ENCODE measurements at regions not wholly inside any gene's neighbourhood (a gene's known extent, or its start where the extent isn't known, plus 50 kb on each side); places are given as distances from the start of the nearest gene placed in this dataset.

DNA sequence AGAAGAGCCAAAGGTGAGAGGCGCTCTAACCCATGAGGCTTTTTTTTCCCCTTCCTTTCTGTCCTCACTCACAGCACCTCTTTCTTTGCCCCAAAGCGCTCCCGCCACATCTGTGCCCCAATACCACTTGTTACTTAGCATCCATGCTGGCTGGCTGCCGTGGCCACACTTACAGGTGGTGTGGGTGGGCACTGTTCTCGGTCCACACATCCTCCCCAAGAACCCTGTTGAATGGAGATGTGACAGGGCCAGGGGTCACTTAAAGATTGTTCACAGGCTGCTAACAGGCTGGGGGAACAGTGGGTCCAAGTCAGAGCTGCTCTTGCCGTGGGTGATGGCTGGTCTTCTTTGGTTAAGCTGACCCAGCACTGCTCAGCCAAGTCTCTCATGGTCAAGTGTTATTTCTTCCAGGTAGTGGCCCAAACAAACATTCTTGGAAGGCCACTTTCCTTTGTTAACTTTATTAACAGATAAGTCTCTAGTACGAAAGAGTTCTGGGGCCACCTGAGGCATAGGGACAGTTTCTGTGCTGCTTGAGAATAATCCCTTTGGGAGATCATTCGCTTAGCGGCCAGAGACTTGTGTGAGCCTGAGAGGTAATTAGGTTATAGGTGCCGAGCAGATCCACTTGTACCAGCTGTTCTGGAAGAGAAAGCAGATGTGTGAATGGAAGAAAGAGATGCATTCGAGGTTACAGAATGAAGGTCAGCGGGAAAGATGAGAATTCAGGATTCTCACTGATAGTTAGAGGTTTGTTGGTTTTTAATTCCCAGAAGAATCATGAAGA is 62.6 kb upstream of the IRF2BP2 start:
- TF ChIP-seq, protein P1, sequence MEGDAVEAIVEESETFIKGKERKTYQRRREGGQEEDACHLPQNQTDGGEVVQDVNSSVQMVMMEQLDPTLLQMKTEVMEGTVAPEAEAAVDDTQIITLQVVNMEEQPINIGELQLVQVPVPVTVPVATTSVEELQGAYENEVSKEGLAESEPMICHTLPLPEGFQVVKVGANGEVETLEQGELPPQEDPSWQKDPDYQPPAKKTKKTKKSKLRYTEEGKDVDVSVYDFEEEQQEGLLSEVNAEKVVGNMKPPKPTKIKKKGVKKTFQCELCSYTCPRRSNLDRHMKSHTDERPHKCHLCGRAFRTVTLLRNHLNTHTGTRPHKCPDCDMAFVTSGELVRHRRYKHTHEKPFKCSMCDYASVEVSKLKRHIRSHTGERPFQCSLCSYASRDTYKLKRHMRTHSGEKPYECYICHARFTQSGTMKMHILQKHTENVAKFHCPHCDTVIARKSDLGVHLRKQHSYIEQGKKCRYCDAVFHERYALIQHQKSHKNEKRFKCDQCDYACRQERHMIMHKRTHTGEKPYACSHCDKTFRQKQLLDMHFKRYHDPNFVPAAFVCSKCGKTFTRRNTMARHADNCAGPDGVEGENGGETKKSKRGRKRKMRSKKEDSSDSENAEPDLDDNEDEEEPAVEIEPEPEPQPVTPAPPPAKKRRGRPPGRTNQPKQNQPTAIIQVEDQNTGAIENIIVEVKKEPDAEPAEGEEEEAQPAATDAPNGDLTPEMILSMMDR (IDR thresholded peaks at IDR 0.05; ENCODE audit: poor library complexity, severe bottlenecking): no peak
- Histone ChIP-seq H3K27me3 (ENCODE audit: insufficient read depth, poor library complexity, severe bottlenecking) (no peaks in the 10 kb centered on the region), H3K36me3 (ENCODE audit: low read depth) (no peaks in the 10 kb centered on the region), H3K27ac (ENCODE audit: poor library complexity, severe bottlenecking) (no peak overlapping the region), H3K4me3 (ENCODE audit: severe bottlenecking) (no peak overlapping the region), H3K4me1 (ENCODE audit: insufficient read depth, poor library complexity, severe bottlenecking) (peaks cover 8% of the 10 kb centered on the region), H3K9me3 (ENCODE audit: severe bottlenecking) (no peaks in the 10 kb centered on the region)
- no peak for ATAC-seq (ENCODE audit: low read depth)
- no peak for DNase-seq (ENCODE audit: low spot score)

DNA sequence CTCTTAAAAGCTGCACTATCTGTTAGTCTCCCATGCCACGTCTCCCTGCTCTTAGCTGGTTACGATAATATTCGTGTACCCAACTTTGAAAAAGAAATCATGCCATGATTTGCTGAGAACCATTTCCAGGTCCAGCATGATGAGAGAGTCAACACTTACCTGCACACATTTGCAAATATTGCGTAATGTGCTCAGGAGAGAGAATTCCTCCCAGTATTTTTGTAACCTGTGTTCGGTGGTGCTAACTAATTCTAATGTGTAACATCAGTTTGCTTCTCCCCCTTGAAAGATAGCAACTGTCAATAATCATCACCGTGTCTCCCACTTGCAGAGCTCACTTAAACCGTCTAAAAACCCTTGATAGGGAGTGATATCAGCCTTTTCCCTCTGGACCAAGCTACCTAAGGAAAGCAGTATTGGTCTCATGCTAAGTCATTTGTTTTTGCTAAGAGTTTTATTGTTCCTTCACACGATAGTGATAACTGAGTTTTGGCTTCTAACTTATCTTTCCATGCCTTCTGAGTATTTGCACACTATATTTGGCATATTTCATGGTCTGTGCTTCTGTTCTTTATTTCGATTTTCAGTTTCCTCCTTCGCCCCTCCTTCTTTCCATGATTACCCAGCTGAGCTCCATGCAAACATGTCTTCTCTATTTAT is 61.1 kb upstream of the IRF2BP2 start:
- no peak overlapping the region for H3K4me3 ChIP-seq (ENCODE audit: severe bottlenecking)
- no peaks in the 10 kb centered on the region for H3K36me3 ChIP-seq (ENCODE audit: low read depth)
- ATAC-seq (ENCODE audit: low read depth) (no peak), DNase-seq (ENCODE audit: low spot score) (no peak)
- H3K4me1 ChIP-seq (ENCODE audit: insufficient read depth, poor library complexity, severe bottlenecking): peaks cover under 1% of the 10 kb centered on the region
- TF ChIP-seq, protein P1 (IDR thresholded peaks at IDR 0.05; ENCODE audit: poor library complexity, severe bottlenecking): no peak
- H3K27ac ChIP-seq (ENCODE audit: poor library complexity, severe bottlenecking): no peak overlapping the region
- H3K27me3 ChIP-seq (ENCODE audit: insufficient read depth, poor library complexity, severe bottlenecking): no peaks in the 10 kb centered on the region
- H3K9me3 ChIP-seq (ENCODE audit: severe bottlenecking): no peaks in the 10 kb centered on the region

DNA sequence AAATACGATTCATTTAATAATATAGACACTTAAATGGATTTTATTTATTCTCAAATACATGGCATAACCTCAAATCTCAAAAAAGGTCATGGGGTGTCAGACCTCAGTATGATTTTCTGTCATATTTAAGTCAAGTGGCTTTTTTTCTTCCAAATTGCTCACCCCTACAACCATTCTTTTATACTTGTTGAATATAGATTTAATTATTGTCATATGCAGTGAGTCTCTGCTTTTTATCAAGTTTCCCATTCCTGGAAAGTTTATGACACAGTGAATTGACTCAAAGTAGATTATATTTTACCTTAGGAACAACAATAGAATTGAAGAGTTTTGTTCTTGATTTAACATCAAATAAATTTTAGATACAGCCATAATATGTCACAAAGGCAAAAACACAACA is 59.5 kb upstream of the IRF2BP2 start:
- no peak for DNase-seq (ENCODE audit: low spot score)
- H3K9me3 ChIP-seq (ENCODE audit: severe bottlenecking): no peaks in the 10 kb centered on the region
- H3K27ac ChIP-seq (ENCODE audit: poor library complexity, severe bottlenecking): no peak overlapping the region
- H3K4me3 ChIP-seq (ENCODE audit: severe bottlenecking): no peak overlapping the region
- TF ChIP-seq, protein P1 (IDR thresholded peaks at IDR 0.05; ENCODE audit: poor library complexity, severe bottlenecking): no peak
- H3K36me3 ChIP-seq (ENCODE audit: low read depth): no peaks in the 10 kb centered on the region
- no peaks in the 10 kb centered on the region for H3K4me1 ChIP-seq (ENCODE audit: insufficient read depth, poor library complexity, severe bottlenecking)
- H3K27me3 ChIP-seq (ENCODE audit: insufficient read depth, poor library complexity, severe bottlenecking): no peaks in the 10 kb centered on the region
- ATAC-seq (ENCODE audit: low read depth): no peak

DNA sequence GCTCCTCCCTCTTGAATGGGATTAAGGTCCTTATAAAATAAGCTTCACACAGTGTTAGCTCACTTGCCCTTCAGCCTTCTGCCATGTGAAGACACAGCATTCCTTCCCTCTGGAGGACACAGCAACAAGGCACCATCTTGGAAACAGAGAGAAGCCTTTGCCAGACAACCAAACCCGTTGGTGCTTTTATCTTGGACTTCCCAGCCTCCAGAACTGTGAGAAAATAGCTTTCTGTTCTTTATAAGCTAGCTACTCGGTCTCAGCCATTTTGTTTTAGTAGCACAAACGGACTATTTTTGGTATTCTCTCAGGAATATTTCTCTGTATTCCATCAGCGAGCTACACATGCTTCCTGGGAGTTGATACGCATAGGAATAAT is 58.6 kb upstream of the IRF2BP2 start:
- H3K27me3 ChIP-seq (ENCODE audit: insufficient read depth, poor library complexity, severe bottlenecking): no peaks in the 10 kb centered on the region
- no peaks in the 10 kb centered on the region for H3K36me3 ChIP-seq (ENCODE audit: low read depth)
- no peaks in the 10 kb centered on the region for H3K4me1 ChIP-seq (ENCODE audit: insufficient read depth, poor library complexity, severe bottlenecking)
- no peak for DNase-seq (ENCODE audit: low spot score)
- TF ChIP-seq, protein P1 (IDR thresholded peaks at IDR 0.05; ENCODE audit: poor library complexity, severe bottlenecking): no peak
- no peaks in the 10 kb centered on the region for H3K9me3 ChIP-seq (ENCODE audit: severe bottlenecking)
- H3K4me3 ChIP-seq (ENCODE audit: severe bottlenecking): no peak overlapping the region
- no peak overlapping the region for H3K27ac ChIP-seq (ENCODE audit: poor library complexity, severe bottlenecking)
- no peak for ATAC-seq (ENCODE audit: low read depth)
